ENCODE measurements at regions not wholly inside any gene's neighbourhood (a gene's known extent, or its start where the extent isn't known, plus 50 kb on each side); places are given as distances from the start of the nearest gene placed in this dataset.

- TF ChIP-seq CTCF (IDR thresholded peaks at IDR 0.05; ENCODE audit: insufficient read depth, low read depth, low read length) (no peak), EZH2 (IDR thresholded peaks at IDR 0.05; ENCODE audit: insufficient read depth, low read length) (no peak)
Observed at GRCh38 chr4:66662620-66663019, 882.7 kb downstream of the CENPC start.

Measured in astrocyte (in vitro differentiated cells and primary cell).